HEK293 (cell line): ENCODE measurements at regions not wholly inside any gene's neighbourhood (a gene's known extent, or its start where the extent isn't known, plus 50 kb on each side); places are given as distances from the start of the nearest gene placed in this dataset.

Experiments used
- CTCF ChIA-PET: fragments of 350-600 bp; formaldehyde crosslinking; extraction: SDS; loops from one replicate; lab custom pipeline; 2021; ENCODE audit warnings: antibody characterized with exemption; lab: Yijun Ruan, JAX
- POLR2A ChIA-PET: fragments of 300-600 bp; formaldehyde crosslinking; extraction: SDS; loops from one replicate; lab custom pipeline; 2020; ENCODE audit warnings: antibody characterized with exemption, inconsistent platforms; lab: Yijun Ruan, JAX
- H3K27ac ChIP-seq: fragments of 200-500 bp; sonication (Bioruptor generic); 2 replicates; pipeline ENCODE4 v1.5.1; 2014; ENCODE audit warnings: low read depth, low read length, control low read depth, inconsistent platforms; ENCODE audit errors: extremely low read depth
- H3K36me3 ChIP-seq, 2 experiments: fragments of 200-500 bp in 1 of 2; sonication (Bioruptor generic) in 1 of 2; 1 replicate in 1 of 2; 2 replicates in 1 of 2; pipeline ENCODE4 v1.5.1; 2014 to 2017; ENCODE audit warnings: inconsistent platforms in 2 of 2, low read length in 2 of 2; ENCODE audit not compliant: control insufficient read depth in 2 of 2, insufficient read depth in 1 of 2
- H3K4me1 ChIP-seq: fragments of 200-500 bp; sonication (Bioruptor generic); 2 replicates; pipeline ENCODE4 v1.5.1; 2014; ENCODE audit warnings: mild to moderate bottlenecking, low read length, inconsistent platforms; ENCODE audit not compliant: control insufficient read depth, insufficient read depth
- H3K4me3 ChIP-seq: 2 replicates; pipeline ENCODE4 v1.5.1; 2011; ENCODE audit warnings: low read depth, mild to moderate bottlenecking, control low read depth, low read length, moderate library complexity
- H3K9me3 ChIP-seq: fragments of 200-500 bp; sonication (Bioruptor generic); 2 replicates; pipeline ENCODE4 v1.5.1; 2014; ENCODE audit warnings: low read depth, low read length, inconsistent platforms; ENCODE audit not compliant: control insufficient read depth, insufficient read depth
- CTCF ChIP-seq: fragments of 450-650 bp; formaldehyde crosslinking; IDR thresholded peaks from 2 replicates; pipeline ENCODE4 v1.5.1; 2016; ENCODE audit warnings: missing biosample characterization, missing genetic modification characterization
- FEZF1 ChIP-seq: fragments of 450-650 bp; formaldehyde crosslinking; IDR thresholded peaks from 2 replicates; pipeline ENCODE4 v1.5.1; 2016; ENCODE audit warnings: missing biosample characterization, missing genetic modification characterization
- KLF8 ChIP-seq: fragments of 450-650 bp; formaldehyde crosslinking; IDR thresholded peaks from 2 replicates; pipeline ENCODE4 v1.5.1; 2016; ENCODE audit warnings: missing biosample characterization, missing genetic modification characterization
- PRDM1 ChIP-seq: fragments of 450-650 bp; formaldehyde crosslinking; IDR thresholded peaks from 2 replicates; pipeline ENCODE4; 2016; ENCODE audit warnings: missing biosample characterization, missing genetic modification characterization
- ZBTB20 ChIP-seq: fragments of 450-650 bp; formaldehyde crosslinking; IDR thresholded peaks from 2 replicates; pipeline ENCODE4 v1.5.1; 2016; ENCODE audit warnings: missing biosample characterization, missing genetic modification characterization
- ZBTB8A ChIP-seq: fragments of 450-650 bp; formaldehyde crosslinking; IDR thresholded peaks from 2 replicates; pipeline ENCODE4 v1.5.1; 2016; ENCODE audit warnings: missing biosample characterization, missing genetic modification characterization
- ZNF146 ChIP-seq: fragments of 450-650 bp; formaldehyde crosslinking; IDR thresholded peaks from 2 replicates; pipeline ENCODE4 v1.5.1; 2016; ENCODE audit warnings: missing biosample characterization, missing genetic modification characterization
- ZNF16 ChIP-seq: fragments of 450-650 bp; formaldehyde crosslinking; IDR thresholded peaks from 2 replicates; pipeline ENCODE4 v1.5.1; 2016; ENCODE audit warnings: low read depth, missing biosample characterization, missing genetic modification characterization
- ZNF184 ChIP-seq: fragments of 450-650 bp; IDR thresholded peaks from 2 replicates; pipeline ENCODE4 v1.5.1; 2018; ENCODE audit warnings: missing biosample characterization, mild to moderate bottlenecking, missing genetic modification characterization
- ZNF324 ChIP-seq: fragments of 450-650 bp; formaldehyde crosslinking; IDR thresholded peaks from 2 replicates; pipeline ENCODE4 v1.5.1; 2016; ENCODE audit warnings: missing biosample characterization, missing genetic modification characterization
- ZNF398 ChIP-seq: fragments of 450-650 bp; formaldehyde crosslinking; IDR thresholded peaks from 2 replicates; pipeline ENCODE4 v1.5.1; 2017; ENCODE audit warnings: missing biosample characterization, missing genetic modification characterization
- ZNF404 ChIP-seq: fragments of 450-650 bp; formaldehyde crosslinking; IDR thresholded peaks from 2 replicates; pipeline ENCODE4 v1.5.1; 2017; ENCODE audit warnings: missing biosample characterization, missing genetic modification characterization
- ZNF416 ChIP-seq: fragments of 450-650 bp; formaldehyde crosslinking; IDR thresholded peaks from 2 replicates; pipeline ENCODE4 v1.5.1; 2016; ENCODE audit warnings: missing biosample characterization, missing genetic modification characterization
- ZNF544 ChIP-seq: fragments of 450-650 bp; formaldehyde crosslinking; IDR thresholded peaks from 2 replicates; pipeline ENCODE4 v1.5.0; 2017; ENCODE audit warnings: missing biosample characterization, missing genetic modification characterization
- ZNF560 ChIP-seq: fragments of 450-650 bp; formaldehyde crosslinking; IDR thresholded peaks from 2 replicates; pipeline ENCODE4 v1.5.1; 2017; ENCODE audit warnings: missing biosample characterization, missing genetic modification characterization, borderline replicate concordance
- ZNF624 ChIP-seq: fragments of 450-650 bp; formaldehyde crosslinking; IDR thresholded peaks from 2 replicates; pipeline ENCODE4 v1.5.1; 2017; ENCODE audit warnings: missing biosample characterization, missing genetic modification characterization
- ZNF654 ChIP-seq: fragments of 450-650 bp; formaldehyde crosslinking; IDR thresholded peaks from 2 replicates; pipeline ENCODE4 v1.5.1; 2016; ENCODE audit warnings: low read depth, missing biosample characterization, missing genetic modification characterization
- ZNF747 ChIP-seq: fragments of 450-650 bp; formaldehyde crosslinking; IDR thresholded peaks from 2 replicates; pipeline ENCODE4 v1.5.1; 2016; ENCODE audit warnings: missing biosample characterization, missing genetic modification characterization
- ZNF830 ChIP-seq: fragments of 450-650 bp; IDR thresholded peaks from 2 replicates; pipeline ENCODE4 v1.5.0; 2018; ENCODE audit warnings: missing biosample characterization, missing genetic modification characterization, low read depth, mild to moderate bottlenecking, moderate library complexity
- ZNF837 ChIP-seq: fragments of 450-650 bp; formaldehyde crosslinking; IDR thresholded peaks from 2 replicates; pipeline ENCODE4 v1.5.1; 2016; ENCODE audit warnings: missing biosample characterization, missing genetic modification characterization
- TF ChIP-seq, protein P1 (sequence below): fragments of 450-650 bp; formaldehyde crosslinking; conservative IDR thresholded peaks from 2 replicates; pipeline ENCODE4 v1.5.1; 2016; ENCODE audit warnings: low read depth, missing biosample characterization, missing genetic modification characterization
- TF ChIP-seq, protein P2 (sequence below): fragments of 450-650 bp; formaldehyde crosslinking; IDR thresholded peaks from 2 replicates; pipeline ENCODE4 v1.5.1; 2016; ENCODE audit warnings: missing biosample characterization, missing genetic modification characterization

DNA sequence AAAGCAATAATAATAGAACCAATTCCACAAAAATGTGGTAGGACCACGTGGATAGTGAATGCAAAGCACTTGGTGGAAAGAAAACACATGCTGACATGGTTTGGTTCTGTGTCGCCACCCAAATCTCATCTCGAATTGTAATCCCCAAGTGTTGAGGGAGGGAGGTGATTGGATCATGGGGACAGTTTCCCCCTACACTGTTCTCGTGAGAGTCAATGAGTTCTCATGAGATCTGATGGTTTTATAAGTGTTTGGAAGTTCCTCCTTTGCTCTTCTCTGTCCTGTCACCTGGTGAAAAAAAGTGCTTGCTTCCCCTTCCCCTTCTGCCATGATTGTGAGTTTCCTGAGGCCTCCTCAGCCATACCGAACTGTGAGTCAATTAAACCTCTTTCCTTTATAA, 421.9 kb upstream of the CADM1 start:
- ChIA-PET CTCF (no interaction called here), POLR2A (no interaction called here)
- Histone ChIP-seq H3K9me3 (no peaks in the 10 kb centered on the region), H3K36me3 (no peaks in the 10 kb centered on the region), H3K4me1 (no peaks in the 10 kb centered on the region), H3K4me3 (no peak overlapping the region), H3K27ac (no peak overlapping the region)
- no peak for TF ChIP-seq ZNF654
- no peak for TF ChIP-seq ZNF398 (tag by site-specific recombination)
- no peak for TF ChIP-seq ZBTB20
- TF ChIP-seq ZNF830 (tag by site-specific recombination) = no peak
- TF ChIP-seq CTCF (tag by site-specific recombination) = no peak
- no peak for TF ChIP-seq ZNF544 (tag by site-specific recombination)

DNA sequence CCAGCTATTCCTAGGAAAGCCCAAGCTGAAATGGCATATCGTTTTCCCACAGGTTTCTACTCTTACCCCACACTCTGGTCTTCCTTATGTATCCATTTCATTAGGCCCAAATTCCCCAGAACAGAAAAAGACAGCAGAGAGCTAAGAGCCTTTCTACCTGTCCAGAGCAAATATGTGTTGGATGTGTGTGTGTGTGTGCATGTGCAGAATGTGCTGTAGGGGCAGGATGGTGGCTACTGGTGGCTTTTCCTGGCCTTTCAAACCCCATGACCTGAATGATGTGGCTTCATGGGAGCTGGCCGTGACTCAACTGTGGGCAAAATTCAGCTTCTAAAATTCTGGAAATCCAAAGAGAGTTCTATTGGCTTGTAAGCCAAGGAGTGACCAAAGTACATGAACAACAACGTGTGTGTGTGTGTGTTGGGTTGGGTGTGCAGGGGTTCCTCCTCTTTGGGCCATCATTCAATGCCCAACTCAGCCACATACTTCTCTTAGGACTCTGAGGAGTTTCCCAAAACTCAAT, 421.4 kb upstream of the CADM1 start:
- no peaks in the 10 kb centered on the region for H3K36me3 ChIP-seq
- CTCF ChIA-PET = interaction anchor here (0.6 kb wide), 1 partner anchor 20 kb away, joined by 4 read pairs; no protein-coding TSS in a partner anchor
- H3K9me3 ChIP-seq = no peaks in the 10 kb centered on the region
- POLR2A ChIA-PET = no interaction called here
- H3K4me3 ChIP-seq = no peak overlapping the region
- no peak for TF ChIP-seq KLF8 (tag by site-specific recombination)
- no peak for TF ChIP-seq ZNF560 (tag by site-specific recombination)
- TF ChIP-seq ZNF184 = no peak
- no peak for TF ChIP-seq ZNF624 (tag by site-specific recombination)
- no peak for TF ChIP-seq ZNF324 (tag by site-specific recombination)
- no peak for TF ChIP-seq ZNF747
- no peak for TF ChIP-seq ZNF146 (tag by site-specific recombination)
- TF ChIP-seq ZBTB8A = no peak
- TF ChIP-seq ZNF16 = no peak
- no peak for TF ChIP-seq ZNF837 (tag by site-specific recombination)
- TF ChIP-seq, protein P1, sequence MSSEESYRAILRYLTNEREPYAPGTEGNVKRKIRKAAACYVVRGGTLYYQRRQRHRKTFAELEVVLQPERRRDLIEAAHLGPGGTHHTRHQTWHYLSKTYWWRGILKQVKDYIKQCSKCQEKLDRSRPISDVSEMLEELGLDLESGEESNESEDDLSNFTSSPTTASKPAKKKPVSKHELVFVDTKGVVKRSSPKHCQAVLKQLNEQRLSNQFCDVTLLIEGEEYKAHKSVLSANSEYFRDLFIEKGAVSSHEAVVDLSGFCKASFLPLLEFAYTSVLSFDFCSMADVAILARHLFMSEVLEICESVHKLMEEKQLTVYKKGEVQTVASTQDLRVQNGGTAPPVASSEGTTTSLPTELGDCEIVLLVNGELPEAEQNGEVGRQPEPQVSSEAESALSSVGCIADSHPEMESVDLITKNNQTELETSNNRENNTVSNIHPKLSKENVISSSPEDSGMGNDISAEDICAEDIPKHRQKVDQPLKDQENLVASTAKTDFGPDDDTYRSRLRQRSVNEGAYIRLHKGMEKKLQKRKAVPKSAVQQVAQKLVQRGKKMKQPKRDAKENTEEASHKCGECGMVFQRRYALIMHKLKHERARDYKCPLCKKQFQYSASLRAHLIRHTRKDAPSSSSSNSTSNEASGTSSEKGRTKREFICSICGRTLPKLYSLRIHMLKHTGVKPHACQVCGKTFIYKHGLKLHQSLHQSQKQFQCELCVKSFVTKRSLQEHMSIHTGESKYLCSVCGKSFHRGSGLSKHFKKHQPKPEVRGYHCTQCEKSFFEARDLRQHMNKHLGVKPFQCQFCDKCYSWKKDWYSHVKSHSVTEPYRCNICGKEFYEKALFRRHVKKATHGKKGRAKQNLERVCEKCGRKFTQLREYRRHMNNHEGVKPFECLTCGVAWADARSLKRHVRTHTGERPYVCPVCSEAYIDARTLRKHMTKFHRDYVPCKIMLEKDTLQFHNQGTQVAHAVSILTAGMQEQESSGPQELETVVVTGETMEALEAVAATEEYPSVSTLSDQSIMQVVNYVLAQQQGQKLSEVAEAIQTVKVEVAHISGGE (tag by site-specific recombination) = no peak
- TF ChIP-seq PRDM1 (tag by site-specific recombination) = no peak
- no peak for TF ChIP-seq ZNF398 (tag by site-specific recombination)
- TF ChIP-seq ZNF416 (tag by site-specific recombination) = no peak
- TF ChIP-seq, protein P2, sequence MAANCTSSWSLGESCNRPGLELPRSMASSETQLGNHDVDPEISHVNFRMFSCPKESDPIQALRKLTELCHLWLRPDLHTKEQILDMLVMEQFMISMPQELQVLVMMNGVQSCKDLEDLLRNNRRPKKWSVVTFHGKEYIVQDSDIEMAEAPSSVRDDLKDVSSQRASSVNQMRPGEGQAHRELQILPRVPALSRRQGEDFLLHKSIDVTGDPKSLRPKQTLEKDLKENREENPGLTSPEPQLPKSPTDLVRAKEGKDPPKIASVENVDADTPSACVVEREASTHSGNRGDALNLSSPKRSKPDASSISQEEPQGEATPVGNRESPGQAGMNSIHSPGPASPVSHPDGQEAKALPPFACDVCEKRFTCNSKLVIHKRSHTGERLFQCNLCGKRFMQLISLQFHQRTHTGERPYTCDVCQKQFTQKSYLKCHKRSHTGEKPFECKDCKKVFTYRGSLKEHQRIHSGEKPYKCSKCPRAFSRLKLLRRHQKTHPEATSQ (tag by site-specific recombination) = no peak
- no peak for TF ChIP-seq ZNF404 (tag by site-specific recombination)
- TF ChIP-seq FEZF1 (tag by site-specific recombination) = no peak
- H3K4me1 ChIP-seq = no peaks in the 10 kb centered on the region
- no peak overlapping the region for H3K27ac ChIP-seq
